ENCODE measurements at regions not wholly inside any gene's neighbourhood (a gene's known extent, or its start where the extent isn't known, plus 50 kb on each side); places are given as distances from the start of the nearest gene placed in this dataset.

DNA sequence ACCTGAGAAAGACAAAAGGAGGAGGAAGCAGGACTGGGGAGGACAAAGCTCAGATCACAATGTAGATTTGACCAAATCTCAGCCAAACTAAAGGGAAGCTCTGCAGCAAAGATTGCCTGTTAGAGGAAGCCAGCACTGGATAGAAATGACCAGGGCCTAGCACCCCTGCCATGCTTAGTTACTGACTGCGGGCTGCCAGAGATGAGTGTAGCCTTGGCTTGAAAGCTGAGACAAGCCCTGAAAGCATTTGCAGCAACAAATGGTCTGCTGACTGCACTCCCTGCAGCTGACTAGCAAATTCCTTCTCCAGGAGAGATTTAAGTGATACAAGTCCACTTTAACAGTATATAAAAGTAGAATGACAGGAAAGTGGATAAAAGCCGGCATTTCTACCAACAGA lies 140.9 kb upstream of the CRIM1 start:
- H3K9me3 ChIP-seq (ENCODE audit: control insufficient read depth, insufficient read depth, low read depth, low read length), result no peaks in the 10 kb centered on the region
- ChIA-PET POLR2A (no interaction called here), CTCF (interaction anchor here (0.5 kb wide), 1 partner anchor 534 kb away, joined by 3 read pairs; no protein-coding TSS in a partner anchor)
- H3K27ac ChIP-seq (ENCODE audit: extremely low read depth, low read depth, low read length), result no peak overlapping the region
- TF ChIP-seq ZNF354C (tag by site-specific recombination; IDR thresholded peaks at IDR 0.05; ENCODE audit: borderline replicate concordance, low read depth) (no peak), ZNF585B (tag by site-specific recombination; IDR thresholded peaks at IDR 0.05) (no peak), ZNF530 (tag by site-specific recombination; IDR thresholded peaks at IDR 0.05; ENCODE audit: low read depth) (no peak), ZNF610 (tag by site-specific recombination; IDR thresholded peaks at IDR 0.05; ENCODE audit: borderline replicate concordance) (no peak), YY1 (tag by site-specific recombination; IDR thresholded peaks at IDR 0.05) (no peak), ZNF624 (tag by site-specific recombination; IDR thresholded peaks at IDR 0.05) (no peak), FEZF1 (tag by site-specific recombination; IDR thresholded peaks at IDR 0.05) (no peak), KLF16 (tag by site-specific recombination; IDR thresholded peaks at IDR 0.05) (no peak), ZNF274 (IDR thresholded peaks at IDR 0.05; ENCODE audit: low read length) (no peak), ZNF274 (tag by site-specific recombination; IDR thresholded peaks at IDR 0.05; ENCODE audit: borderline replicate concordance) (no peak), HOXC10 (CRISPR knock-in tag; IDR thresholded peaks at IDR 0.05) (no peak), MEIS1 (CRISPR knock-in tag; IDR thresholded peaks at IDR 0.05; ENCODE audit: borderline replicate concordance) (no peak), ZFP3 (tag by site-specific recombination; IDR thresholded peaks at IDR 0.05; ENCODE audit: low read depth) (no peak), ZNF140 (tag by site-specific recombination; IDR thresholded peaks at IDR 0.05) (no peak), ZBTB8A (tag by site-specific recombination; IDR thresholded peaks at IDR 0.05) (no peak)
- TF ChIP-seq, protein P1, sequence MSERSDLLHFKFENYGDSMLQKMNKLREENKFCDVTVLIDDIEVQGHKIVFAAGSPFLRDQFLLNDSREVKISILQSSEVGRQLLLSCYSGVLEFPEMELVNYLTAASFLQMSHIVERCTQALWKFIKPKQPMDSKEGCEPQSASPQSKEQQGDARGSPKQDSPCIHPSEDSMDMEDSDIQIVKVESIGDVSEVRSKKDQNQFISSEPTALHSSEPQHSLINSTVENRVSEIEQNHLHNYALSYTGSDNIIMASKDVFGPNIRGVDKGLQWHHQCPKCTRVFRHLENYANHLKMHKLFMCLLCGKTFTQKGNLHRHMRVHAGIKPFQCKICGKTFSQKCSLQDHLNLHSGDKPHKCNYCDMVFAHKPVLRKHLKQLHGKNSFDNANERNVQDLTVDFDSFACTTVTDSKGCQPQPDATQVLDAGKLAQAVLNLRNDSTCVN (tag by site-specific recombination; optimal IDR thresholded peaks at IDR 0.05), result no peak
- TF ChIP-seq, protein P2, sequence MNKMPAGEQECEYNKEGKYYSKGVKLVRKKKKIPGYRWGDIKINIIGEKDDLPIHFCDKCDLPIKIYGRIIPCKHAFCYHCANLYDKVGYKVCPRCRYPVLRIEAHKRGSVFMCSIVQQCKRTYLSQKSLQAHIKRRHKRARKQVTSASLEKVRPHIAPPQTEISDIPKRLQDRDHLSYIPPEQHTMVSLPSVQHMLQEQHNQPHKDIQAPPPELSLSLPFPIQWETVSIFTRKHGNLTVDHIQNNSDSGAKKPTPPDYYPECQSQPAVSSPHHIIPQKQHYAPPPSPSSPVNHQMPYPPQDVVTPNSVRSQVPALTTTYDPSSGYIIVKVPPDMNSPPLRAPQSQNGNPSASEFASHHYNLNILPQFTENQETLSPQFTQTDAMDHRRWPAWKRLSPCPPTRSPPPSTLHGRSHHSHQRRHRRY (tag by site-specific recombination; IDR thresholded peaks at IDR 0.05), result no peak
- TF ChIP-seq, protein P3, sequence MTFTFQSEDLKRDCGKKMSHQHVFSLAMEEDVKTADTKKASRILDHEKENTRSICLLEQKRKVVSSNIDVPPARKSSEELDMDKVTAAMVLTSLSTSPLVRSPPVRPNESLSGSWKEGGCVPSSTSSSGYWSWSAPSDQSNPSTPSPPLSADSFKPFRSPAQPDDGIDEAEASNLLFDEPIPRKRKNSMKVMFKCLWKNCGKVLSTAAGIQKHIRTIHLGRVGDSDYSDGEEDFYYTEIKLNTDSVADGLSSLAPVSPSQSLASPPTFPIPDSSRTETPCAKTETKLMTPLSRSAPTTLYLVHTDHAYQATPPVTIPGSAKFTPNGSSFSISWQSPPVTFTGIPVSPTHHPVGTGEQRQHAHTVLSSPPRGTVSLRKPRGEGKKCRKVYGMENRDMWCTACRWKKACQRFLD (tag by site-specific recombination; IDR thresholded peaks at IDR 0.05), result no peak
- TF ChIP-seq, protein P4, sequence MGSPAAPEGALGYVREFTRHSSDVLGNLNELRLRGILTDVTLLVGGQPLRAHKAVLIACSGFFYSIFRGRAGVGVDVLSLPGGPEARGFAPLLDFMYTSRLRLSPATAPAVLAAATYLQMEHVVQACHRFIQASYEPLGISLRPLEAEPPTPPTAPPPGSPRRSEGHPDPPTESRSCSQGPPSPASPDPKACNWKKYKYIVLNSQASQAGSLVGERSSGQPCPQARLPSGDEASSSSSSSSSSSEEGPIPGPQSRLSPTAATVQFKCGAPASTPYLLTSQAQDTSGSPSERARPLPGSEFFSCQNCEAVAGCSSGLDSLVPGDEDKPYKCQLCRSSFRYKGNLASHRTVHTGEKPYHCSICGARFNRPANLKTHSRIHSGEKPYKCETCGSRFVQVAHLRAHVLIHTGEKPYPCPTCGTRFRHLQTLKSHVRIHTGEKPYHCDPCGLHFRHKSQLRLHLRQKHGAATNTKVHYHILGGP (tag by site-specific recombination; IDR thresholded peaks at IDR 0.05), result no peak
- no peaks in the 10 kb centered on the region for H3K4me1 ChIP-seq (ENCODE audit: control insufficient read depth, insufficient read depth, low read length)
- no peak overlapping the region for H3K4me3 ChIP-seq (ENCODE audit: low read depth, low read length)
- H3K36me3 ChIP-seq (ENCODE audit: control insufficient read depth in 2 of 2, insufficient read depth in 1 of 2, low read length in 2 of 2), result no peaks in the 10 kb centered on the region

DNA sequence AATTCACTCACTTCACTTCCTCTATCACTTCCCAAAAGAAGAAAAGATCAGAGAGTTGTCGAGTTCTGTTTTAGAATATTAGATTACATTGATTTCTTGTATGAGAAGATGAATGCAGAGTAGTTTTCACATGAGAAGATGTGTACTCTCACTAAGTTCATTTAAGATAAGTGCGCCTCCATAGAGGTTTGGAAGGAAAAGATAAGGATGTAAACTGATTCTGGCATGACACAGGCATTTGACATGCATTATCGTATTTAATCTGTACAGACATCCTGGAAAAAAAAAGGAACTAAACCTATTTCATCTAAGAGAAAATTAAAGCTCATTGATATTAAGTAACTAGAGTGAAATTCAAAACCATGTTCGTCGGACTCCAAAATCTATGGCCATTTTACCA lies 152.2 kb upstream of the CRIM1 start:
- ChIA-PET CTCF (no interaction called here), POLR2A (no interaction called here)
- Histone ChIP-seq H3K4me1 (ENCODE audit: control insufficient read depth, insufficient read depth, low read length) (no peaks in the 10 kb centered on the region), H3K36me3 (ENCODE audit: control insufficient read depth in 2 of 2, insufficient read depth in 1 of 2, low read length in 2 of 2) (no peaks in the 10 kb centered on the region), H3K27ac (ENCODE audit: extremely low read depth, low read depth, low read length) (no peak overlapping the region), H3K4me3 (ENCODE audit: low read depth, low read length) (no peak overlapping the region), H3K9me3 (ENCODE audit: control insufficient read depth, insufficient read depth, low read depth, low read length) (no peaks in the 10 kb centered on the region)
- TF ChIP-seq, protein P5, sequence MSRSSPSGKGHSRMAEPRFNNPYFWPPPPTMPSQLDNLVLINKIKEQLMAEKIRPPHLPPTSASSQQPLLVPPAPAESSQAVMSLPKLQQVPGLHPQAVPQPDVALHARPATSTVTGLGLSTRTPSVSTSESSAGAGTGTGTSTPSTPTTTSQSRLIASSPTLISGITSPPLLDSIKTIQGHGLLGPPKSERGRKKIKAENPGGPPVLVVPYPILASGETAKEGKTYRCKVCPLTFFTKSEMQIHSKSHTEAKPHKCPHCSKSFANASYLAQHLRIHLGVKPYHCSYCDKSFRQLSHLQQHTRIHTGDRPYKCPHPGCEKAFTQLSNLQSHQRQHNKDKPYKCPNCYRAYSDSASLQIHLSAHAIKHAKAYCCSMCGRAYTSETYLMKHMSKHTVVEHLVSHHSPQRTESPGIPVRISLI (tag by site-specific recombination; IDR thresholded peaks at IDR 0.05), result no peak
- TF ChIP-seq, protein P2 (tag by site-specific recombination; IDR thresholded peaks at IDR 0.05), result no peak
- TF ChIP-seq, protein P6, sequence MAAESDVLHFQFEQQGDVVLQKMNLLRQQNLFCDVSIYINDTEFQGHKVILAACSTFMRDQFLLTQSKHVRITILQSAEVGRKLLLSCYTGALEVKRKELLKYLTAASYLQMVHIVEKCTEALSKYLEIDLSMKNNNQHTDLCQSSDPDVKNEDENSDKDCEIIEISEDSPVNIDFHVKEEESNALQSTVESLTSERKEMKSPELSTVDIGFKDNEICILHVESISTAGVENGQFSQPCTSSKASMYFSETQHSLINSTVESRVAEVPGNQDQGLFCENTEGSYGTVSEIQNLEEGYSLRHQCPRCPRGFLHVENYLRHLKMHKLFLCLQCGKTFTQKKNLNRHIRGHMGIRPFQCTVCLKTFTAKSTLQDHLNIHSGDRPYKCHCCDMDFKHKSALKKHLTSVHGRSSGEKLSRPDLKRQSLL (tag by site-specific recombination; IDR thresholded peaks at IDR 0.05), result no peak

Data from HEK293 (cell line).